HPDE6-E6E7 (cell line): ENCODE measurements at regions not wholly inside any gene's neighbourhood (a gene's known extent, or its start where the extent isn't known, plus 50 kb on each side); places are given as distances from the start of the nearest gene placed in this dataset.
"Not testable (repeated sequence)": the region's sequence is repeated elsewhere in the genome, so short reads cannot be mapped to it uniquely, and the experiment has no call there.

ENCODE experiments used
- DNase-seq: peaks from one replicate; pipeline ENCODE4 v3.0.0; 2011; ENCODE audit warnings: missing footprints; ENCODE audit errors: extremely low spot score

- DNase-seq, result no peak
Observed at GRCh38 chr5:51559921-51560658, 176.8 kb downstream of the ISL1 start.

- no peak for DNase-seq
Observed at GRCh38 chr5:51566953-51567352, 183.7 kb downstream of the ISL1 start.

GRCh38 chr5:51567636-51568035, 184.4 kb downstream of the ISL1 start:
- DNase-seq, result peak; percentile 11

- DNase-seq, result no peak
Observed at GRCh38 chr5:51573835-51574234, 190.6 kb downstream of the ISL1 start.

- no peak for DNase-seq
Observed at GRCh38 chr5:51582871-51583394, 199.7 kb downstream of the ISL1 start.

- DNase-seq, result no peak
Observed at GRCh38 chr5:51598026-51598425, 214.8 kb downstream of the ISL1 start.

GRCh38 chr5:51599587-51599986, 216.3 kb downstream of the ISL1 start:
- DNase-seq, result no peak

- no peak for DNase-seq
Observed at GRCh38 chr5:51604324-51604723, 221.1 kb downstream of the ISL1 start.

GRCh38 chr5:51606921-51607320, 223.7 kb downstream of the ISL1 start:
- no peak for DNase-seq

GRCh38 chr5:51618234-51618633, 235.0 kb downstream of the ISL1 start:
- no peak for DNase-seq

- DNase-seq, result no peak
Observed at GRCh38 chr5:51621156-51621555, 237.9 kb downstream of the ISL1 start.

- DNase-seq, result no peak
Observed at GRCh38 chr5:51622161-51622790, 239.0 kb downstream of the ISL1 start.

- no peak for DNase-seq
Observed at GRCh38 chr5:51625224-51625968, 242.1 kb downstream of the ISL1 start.

- DNase-seq, result no peak
Observed at GRCh38 chr5:51632027-51632426, 248.8 kb downstream of the ISL1 start.

- DNase-seq, result no peak
Observed at GRCh38 chr5:51632793-51633192, 249.5 kb downstream of the ISL1 start.

- not testable (repeated sequence) for DNase-seq
Observed at GRCh38 chr5:51636973-51637372, 253.7 kb downstream of the ISL1 start.

- no peak for DNase-seq
Observed at GRCh38 chr5:51644976-51645375, 261.7 kb downstream of the ISL1 start.

- no peak for DNase-seq
Observed at GRCh38 chr5:51646482-51646881, 263.2 kb downstream of the ISL1 start.

- no peak for DNase-seq
Observed at GRCh38 chr5:51650824-51651223, 267.6 kb downstream of the ISL1 start.

GRCh38 chr5:51651476-51651875, 268.2 kb downstream of the ISL1 start:
- DNase-seq, result no peak

- no peak for DNase-seq
Observed at GRCh38 chr5:51651889-51652288, 268.6 kb downstream of the ISL1 start.

GRCh38 chr5:51652980-51653379, 269.7 kb downstream of the ISL1 start:
- DNase-seq, result peak; percentile 32
